CD8-positive, alpha-beta memory T cell (primary cell): ENCODE measurements at regions not wholly inside any gene's neighbourhood (a gene's known extent, or its start where the extent isn't known, plus 50 kb on each side); places are given as distances from the start of the nearest gene placed in this dataset.
A peak's percentile ranks its signal among the peaks of the same experiment; 100 is the strongest.
"Not testable (repeated sequence)": the region's sequence is repeated elsewhere in the genome, so short reads cannot be mapped to it uniquely, and the experiment has no call there.

ENCODE experiments used
- CTCF ChIA-PET: fragments of 350-600 bp; sonication (Branson Sonifier 250); formaldehyde crosslinking; loops from one replicate; lab custom pipeline; 2021; ENCODE audit warnings: antibody characterized with exemption; lab: Charles Lee
- POLR2A ChIA-PET: fragments of 350-600 bp; sonication (Branson Sonifier 250); formaldehyde crosslinking; loops from one replicate; lab custom pipeline; 2021; ENCODE audit warnings: antibody characterized with exemption; lab: Charles Lee
- DNase-seq, 5 donors: peaks; one replicate each; pipeline versions ENCODE4 v3.0.0 to v3.0.0-alpha.2; 2020 to 2022; ENCODE audit warnings: mixed read lengths in 1 of 5
- H3K27ac ChIP-seq: one replicate; pipeline ENCODE4 v1.7.0; 2013; ENCODE audit warnings: low read depth, mild to moderate bottlenecking, low read length, moderate library complexity
- H3K27me3 ChIP-seq: 2 replicates; pipeline ENCODE4 v1.7.0; 2013; ENCODE audit warnings: low read length, mild to moderate bottlenecking; ENCODE audit not compliant: insufficient read depth, poor library complexity, severe bottlenecking
- H3K36me3 ChIP-seq: 2 replicates; pipeline ENCODE4 v1.7.0; 2013; ENCODE audit warnings: mild to moderate bottlenecking, low read length, moderate library complexity; ENCODE audit not compliant: insufficient read depth
- H3K4me1 ChIP-seq: 2 replicates; pipeline ENCODE4 v1.7.0; 2013; ENCODE audit warnings: mild to moderate bottlenecking, low read length, moderate library complexity; ENCODE audit not compliant: insufficient read depth
- H3K4me3 ChIP-seq: 2 replicates; pipeline ENCODE4 v1.7.0; 2013; ENCODE audit warnings: mild to moderate bottlenecking, low read length
- H3K9me3 ChIP-seq: 2 replicates; pipeline ENCODE4 v1.7.0; 2013; ENCODE audit warnings: mild to moderate bottlenecking, low read length
- H3K27ac Mint-ChIP-seq, 8 donors: one replicate each; pipeline ENCODE4 v1.8.0; 2020 to 2021; ENCODE audit warnings: mixed read lengths in 8 of 8, mild to moderate bottlenecking in 6 of 8, inconsistent platforms in 3 of 8, moderate library complexity in 3 of 8
- H3K27me3 Mint-ChIP-seq, 2 donors: one replicate each; pipeline ENCODE4 v1.8.0; 2020 to 2021; ENCODE audit warnings: mixed read lengths in 2 of 2, mild to moderate bottlenecking in 1 of 2, moderate library complexity in 1 of 2
- H3K36me3 Mint-ChIP-seq, 3 donors: one replicate each; pipeline ENCODE4 v1.8.0; 2020 to 2021; ENCODE audit warnings: mixed read lengths in 3 of 3, inconsistent platforms in 1 of 3, mild to moderate bottlenecking in 1 of 3
- H3K4me1 Mint-ChIP-seq, 3 donors: one replicate each; pipeline ENCODE4 v1.8.0; 2020 to 2021; ENCODE audit warnings: mixed read lengths in 3 of 3, inconsistent platforms in 1 of 3, mild to moderate bottlenecking in 1 of 3
- H3K4me3 Mint-ChIP-seq, 7 donors: one replicate each; pipeline ENCODE4 v1.8.0; 2020 to 2021; ENCODE audit warnings: mixed read lengths in 7 of 7, mild to moderate bottlenecking in 6 of 7, moderate library complexity in 4 of 7, inconsistent platforms in 2 of 7
- H3K9me3 Mint-ChIP-seq, 5 donors: one replicate each; pipeline ENCODE4 v1.8.0; 2020 to 2022; ENCODE audit warnings: mixed read lengths in 5 of 5, mild to moderate bottlenecking in 3 of 5, moderate library complexity in 2 of 5, inconsistent platforms in 1 of 5

DNA sequence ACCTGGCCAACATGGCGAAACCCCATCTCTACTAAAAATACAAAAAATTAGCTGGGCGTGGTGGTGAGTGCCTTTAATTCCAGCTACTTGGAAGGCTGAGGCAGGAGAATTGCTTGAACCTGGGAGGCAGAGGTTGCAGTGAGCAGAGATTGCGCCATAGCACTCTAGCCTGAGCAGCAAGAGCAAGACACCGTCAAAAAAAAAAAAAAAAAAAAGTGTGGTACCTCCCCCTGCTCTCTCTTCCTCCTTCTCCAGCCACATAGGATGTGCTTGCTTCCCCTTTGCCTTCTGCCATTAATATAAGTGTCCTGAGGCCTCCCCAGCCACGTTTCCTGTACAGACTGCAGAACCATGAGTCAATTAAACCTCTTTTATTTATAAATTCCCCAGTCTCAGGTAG lies 226.8 kb downstream of the CYP26B1 start:
- peaks cover 0 to 24% of the 10 kb centered on the region in 2 donors for H3K27me3 Mint-ChIP-seq
- POLR2A ChIA-PET, H3K36me3 Mint-ChIP-seq, DNase-seq, H3K4me1 ChIP-seq, H3K27ac Mint-ChIP-seq, H3K36me3 ChIP-seq, H3K27ac ChIP-seq, H3K9me3 Mint-ChIP-seq, H3K4me3 Mint-ChIP-seq, CTCF ChIA-PET, H3K9me3 ChIP-seq, H3K27me3 ChIP-seq, H3K4me3 ChIP-seq, H3K4me1 Mint-ChIP-seq: not testable (repeated sequence)

DNA sequence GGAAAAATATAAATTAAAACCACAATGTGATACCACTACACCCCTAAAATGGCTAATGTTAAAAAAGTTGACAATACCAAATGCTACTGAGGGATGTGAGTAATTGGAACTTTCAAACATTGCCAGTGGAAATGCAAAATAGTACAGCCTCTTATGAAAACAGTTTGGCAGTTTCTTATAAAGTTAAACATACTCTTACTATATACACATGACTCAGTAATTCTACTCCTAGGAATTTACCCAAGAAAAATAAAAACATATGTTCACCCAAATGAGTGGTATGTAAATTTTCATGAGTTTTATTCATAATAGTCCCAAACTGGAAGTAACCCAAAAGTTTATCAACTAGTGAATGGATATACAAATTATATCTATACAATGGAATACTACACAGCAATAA lies 228.0 kb downstream of the CYP26B1 start:
- no peaks in the 10 kb centered on the region for H3K27me3 ChIP-seq
- Mint-ChIP-seq H3K4me1 (no peaks in the 10 kb centered on the region), H3K9me3 (peaks cover 0 to 7% (median 4%) of the 10 kb centered on the region in 5 donors), H3K4me3 (no peak overlapping the region), H3K27me3 (peaks cover 0 to 24% of the 10 kb centered on the region in 2 donors), H3K27ac (no peak overlapping the region), H3K36me3 (no peaks in the 10 kb centered on the region)
- no peak overlapping the region for H3K27ac ChIP-seq
- H3K36me3 ChIP-seq = no peaks in the 10 kb centered on the region
- no peaks in the 10 kb centered on the region for H3K9me3 ChIP-seq
- no peak overlapping the region for H3K4me3 ChIP-seq
- H3K4me1 ChIP-seq = no peaks in the 10 kb centered on the region
- POLR2A ChIA-PET = no interaction called here
- CTCF ChIA-PET = no interaction called here
- no peak for DNase-seq

DNA sequence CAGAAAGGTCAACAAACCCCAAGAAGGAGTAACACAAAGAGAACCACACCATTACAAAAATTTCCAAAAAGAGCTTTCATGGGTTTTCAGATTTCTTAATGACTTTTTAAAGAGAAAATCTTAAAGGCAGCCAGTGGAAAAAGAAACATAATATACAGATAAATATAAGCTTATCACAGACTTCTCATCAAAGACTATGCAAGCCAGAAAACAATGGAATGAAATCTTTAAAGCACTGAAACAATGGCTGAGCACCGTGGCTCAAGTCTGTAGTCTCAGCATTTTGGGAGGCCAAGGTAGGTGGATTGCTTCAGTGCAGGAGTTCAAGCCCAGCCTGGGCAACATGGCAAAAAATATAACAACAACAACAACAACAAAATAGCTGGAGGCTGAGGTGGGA lies 237.4 kb downstream of the CYP26B1 start:
- H3K36me3 Mint-ChIP-seq = no peaks in the 10 kb centered on the region
- H3K4me1 Mint-ChIP-seq = no peaks in the 10 kb centered on the region

DNA sequence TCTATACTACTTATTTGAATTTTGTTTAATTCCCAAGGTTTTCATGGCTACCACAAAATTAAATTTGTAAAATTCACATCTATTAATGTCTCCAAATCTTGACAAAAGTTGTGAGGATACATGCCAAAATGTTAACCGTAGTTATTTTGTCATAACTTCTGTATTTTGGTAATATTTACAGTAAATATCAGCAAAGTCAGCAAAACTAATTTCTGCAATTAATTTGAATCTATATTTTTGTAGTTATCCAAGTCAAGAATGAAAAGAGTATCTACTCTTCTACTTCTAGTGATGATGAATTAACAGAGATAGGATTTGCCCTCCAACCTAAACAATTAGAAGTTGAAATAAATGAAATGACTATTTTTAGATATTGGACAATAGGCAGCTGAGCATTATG lies 238.9 kb downstream of the CYP26B1 start:
- H3K27me3 Mint-ChIP-seq = peaks cover 3 to 39% of the 10 kb centered on the region in 2 donors
- Histone ChIP-seq H3K27me3 (no peaks in the 10 kb centered on the region), H3K4me1 (no peaks in the 10 kb centered on the region), H3K9me3 (peaks cover 5% of the 10 kb centered on the region), H3K27ac (no peak overlapping the region), H3K36me3 (no peaks in the 10 kb centered on the region), H3K4me3 (no peak overlapping the region)
- no peaks in the 10 kb centered on the region for H3K4me1 Mint-ChIP-seq
- H3K4me3 Mint-ChIP-seq = no peak overlapping the region
- POLR2A ChIA-PET = no interaction called here
- H3K27ac Mint-ChIP-seq = no peak overlapping the region
- CTCF ChIA-PET = no interaction called here
- no peaks in the 10 kb centered on the region for H3K36me3 Mint-ChIP-seq
- H3K9me3 Mint-ChIP-seq = peaks cover 5 to 15% (median 10%) of the 10 kb centered on the region in 5 donors
- no peak for DNase-seq

More for the DNA sequence above, 237.4 kb downstream of the CYP26B1 start:
- peaks cover 3 to 29% of the 10 kb centered on the region in 2 donors for H3K27me3 Mint-ChIP-seq
- ChIA-PET POLR2A (no interaction called here), CTCF (no interaction called here)
- H3K27ac Mint-ChIP-seq = peak overlapping the region in 1 of 8 donors; percentile 79
- no peaks in the 10 kb centered on the region for H3K27me3 ChIP-seq
- H3K9me3 ChIP-seq = peaks cover 5% of the 10 kb centered on the region
- no peaks in the 10 kb centered on the region for H3K4me1 ChIP-seq
- DNase-seq = no peak
- no peak overlapping the region for H3K4me3 ChIP-seq
- H3K9me3 Mint-ChIP-seq = peaks cover 8 to 15% (median 10%) of the 10 kb centered on the region in 5 donors
- H3K4me3 Mint-ChIP-seq = no peak overlapping the region
- no peak overlapping the region for H3K27ac ChIP-seq
- no peaks in the 10 kb centered on the region for H3K36me3 ChIP-seq

DNA sequence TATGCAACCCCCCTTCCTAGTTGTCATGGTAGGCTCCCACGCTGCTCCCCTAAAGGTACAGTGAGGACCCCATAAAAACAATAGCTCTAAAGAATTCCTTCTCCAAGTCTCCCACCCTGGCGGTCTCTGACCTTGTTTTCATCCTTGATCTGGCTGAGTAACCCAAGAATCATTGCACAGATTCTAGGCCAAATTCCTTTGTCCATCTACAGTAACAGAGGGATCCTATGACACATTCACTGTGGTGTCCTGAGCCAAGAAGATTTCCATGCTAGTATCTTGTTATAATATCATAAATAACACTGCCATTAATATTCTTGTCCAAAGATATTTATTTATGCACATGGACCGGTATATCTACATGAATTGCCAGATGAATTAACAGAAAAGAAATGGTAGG lies 240.2 kb downstream of the CYP26B1 start:
- no peak overlapping the region for H3K4me3 Mint-ChIP-seq
- no peak for DNase-seq
- Histone ChIP-seq H3K36me3 (no peaks in the 10 kb centered on the region), H3K27me3 (no peaks in the 10 kb centered on the region), H3K4me3 (no peak overlapping the region), H3K27ac (no peak overlapping the region), H3K4me1 (no peaks in the 10 kb centered on the region), H3K9me3 (peaks cover 5% of the 10 kb centered on the region)
- H3K27me3 Mint-ChIP-seq = peaks cover 3 to 47% of the 10 kb centered on the region in 2 donors
- CTCF ChIA-PET = no interaction called here
- H3K27ac Mint-ChIP-seq = no peak overlapping the region
- peaks cover 5 to 12% (median 10%) of the 10 kb centered on the region in 5 donors for H3K9me3 Mint-ChIP-seq
- H3K4me1 Mint-ChIP-seq = no peaks in the 10 kb centered on the region
- POLR2A ChIA-PET = no interaction called here
- H3K36me3 Mint-ChIP-seq = no peaks in the 10 kb centered on the region

DNA sequence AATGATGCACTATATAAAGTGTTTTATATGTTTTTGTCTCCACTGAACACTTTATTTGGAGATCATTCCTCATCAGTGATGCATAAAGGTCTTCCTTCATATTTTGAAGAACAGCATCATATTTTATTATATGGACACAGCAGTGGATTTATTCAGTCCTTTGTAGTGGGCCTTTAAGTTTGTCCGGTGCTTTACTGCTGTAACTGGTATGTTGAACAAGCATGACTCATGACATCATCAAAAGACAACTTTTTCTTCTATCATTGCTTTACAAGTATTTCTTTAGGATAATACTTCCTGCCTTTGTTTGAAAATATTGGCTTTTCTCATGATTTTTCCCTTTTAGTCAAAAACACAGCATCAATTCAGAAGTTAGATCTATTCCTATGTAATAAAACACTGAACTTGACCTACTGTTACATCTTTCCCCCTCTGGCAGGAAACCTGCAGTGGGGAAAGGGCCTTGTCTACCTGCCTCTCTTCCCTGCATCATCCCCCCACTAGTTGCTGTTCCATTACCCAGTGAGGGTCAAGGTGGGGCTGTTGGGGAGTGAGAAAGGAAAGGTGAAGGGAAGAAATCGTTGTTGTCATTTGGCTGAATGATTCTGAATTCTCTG lies 241.2 kb downstream of the CYP26B1 start:
- Histone ChIP-seq H3K27ac (no peak overlapping the region), H3K9me3 (peaks cover 5% of the 10 kb centered on the region), H3K27me3 (no peaks in the 10 kb centered on the region), H3K4me3 (no peak overlapping the region), H3K4me1 (no peaks in the 10 kb centered on the region), H3K36me3 (no peaks in the 10 kb centered on the region)
- CTCF ChIA-PET = no interaction called here
- H3K4me1 Mint-ChIP-seq = no peaks in the 10 kb centered on the region
- H3K27ac Mint-ChIP-seq = no peak overlapping the region
- H3K36me3 Mint-ChIP-seq = no peaks in the 10 kb centered on the region
- POLR2A ChIA-PET = no interaction called here
- no peak for DNase-seq
- H3K4me3 Mint-ChIP-seq = no peak overlapping the region
- peaks cover 3 to 47% of the 10 kb centered on the region in 2 donors for H3K27me3 Mint-ChIP-seq
- peaks cover 5 to 11% (median 10%) of the 10 kb centered on the region in 5 donors for H3K9me3 Mint-ChIP-seq

DNA sequence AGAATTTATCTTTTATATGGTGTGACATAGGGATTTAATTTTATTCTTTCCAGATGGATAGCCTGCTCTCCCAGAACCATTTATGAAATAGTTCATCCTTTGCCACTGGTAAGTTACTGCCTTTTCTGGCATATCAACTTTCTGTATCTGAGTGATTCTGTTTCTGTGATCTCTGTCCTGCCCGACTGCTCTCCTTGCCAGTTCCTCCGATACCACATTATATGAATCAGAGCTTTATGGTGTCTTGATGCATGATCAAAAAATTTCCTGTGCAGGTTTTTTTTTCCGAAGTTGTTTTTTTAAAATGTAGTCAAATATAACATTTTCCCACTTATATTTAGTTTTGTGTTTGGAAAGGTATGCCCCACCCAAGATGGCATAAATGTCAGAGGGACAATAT lies 242.5 kb downstream of the CYP26B1 start:
- H3K36me3 ChIP-seq = no peaks in the 10 kb centered on the region
- DNase-seq = no peak
- no peaks in the 10 kb centered on the region for H3K4me1 Mint-ChIP-seq
- ChIA-PET POLR2A (no interaction called here), CTCF (no interaction called here)
- H3K27me3 Mint-ChIP-seq = peaks cover 3 to 47% of the 10 kb centered on the region in 2 donors
- no peak overlapping the region for H3K27ac Mint-ChIP-seq
- no peaks in the 10 kb centered on the region for H3K36me3 Mint-ChIP-seq
- H3K4me3 Mint-ChIP-seq = no peak overlapping the region
- H3K27me3 ChIP-seq = no peaks in the 10 kb centered on the region
- H3K9me3 ChIP-seq = peaks cover 5% of the 10 kb centered on the region
- H3K4me3 ChIP-seq = no peak overlapping the region
- H3K4me1 ChIP-seq = no peaks in the 10 kb centered on the region
- peaks cover 5 to 11% (median 6%) of the 10 kb centered on the region in 5 donors for H3K9me3 Mint-ChIP-seq
- H3K27ac ChIP-seq = no peak overlapping the region

DNA sequence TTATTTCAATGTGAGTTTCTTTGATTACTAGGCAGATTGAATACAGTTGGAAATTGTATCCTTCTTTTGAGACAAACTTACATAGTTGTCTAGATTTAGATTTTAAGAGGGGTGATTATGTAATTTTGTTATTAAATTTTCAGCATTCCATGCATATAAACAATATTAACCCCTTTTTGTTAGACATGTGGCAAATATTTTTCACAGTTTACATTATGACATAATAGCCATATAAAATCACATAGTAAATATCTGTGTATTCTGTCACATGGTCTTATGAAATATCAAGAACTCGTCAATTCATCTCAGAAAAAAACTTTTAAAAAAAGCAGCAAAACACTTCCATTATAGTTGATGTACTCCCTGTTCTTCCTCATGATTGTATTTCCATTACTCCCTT lies 243.8 kb downstream of the CYP26B1 start:
- H3K27me3 Mint-ChIP-seq = peaks cover 3 to 47% of the 10 kb centered on the region in 2 donors
- peaks cover 0 to 2% (median 0%) of the 10 kb centered on the region in 5 donors for H3K9me3 Mint-ChIP-seq
- no peaks in the 10 kb centered on the region for H3K4me1 Mint-ChIP-seq
- H3K27ac Mint-ChIP-seq = no peak overlapping the region
- no peaks in the 10 kb centered on the region for H3K36me3 Mint-ChIP-seq
- H3K4me3 Mint-ChIP-seq = no peak overlapping the region
- POLR2A ChIA-PET = no interaction called here
- peaks cover under 1% of the 10 kb centered on the region for H3K9me3 ChIP-seq
- H3K36me3 ChIP-seq = no peaks in the 10 kb centered on the region
- no peak for DNase-seq
- no peaks in the 10 kb centered on the region for H3K4me1 ChIP-seq
- H3K4me3 ChIP-seq = no peak overlapping the region
- no peak overlapping the region for H3K27ac ChIP-seq
- no peaks in the 10 kb centered on the region for H3K27me3 ChIP-seq
- CTCF ChIA-PET = no interaction called here
